WTC11 (cell line): ENCODE measurements at regions not wholly inside any gene's neighbourhood (a gene's known extent, or its start where the extent isn't known, plus 50 kb on each side); places are given as distances from the start of the nearest gene placed in this dataset.

Experiments
- CREB1 ChIP-seq: sonication (generic); formaldehyde crosslinking; IDR thresholded peaks from 2 replicates; pipeline ENCODE4 v1.8.0; 2023; ENCODE audit warnings: mild to moderate bottlenecking, missing genetic modification reagents
- CTCF ChIP-seq: fragments of 200-600 bp; IDR thresholded peaks from 2 replicates; pipeline ENCODE4 v1.8.0; 2022; ENCODE audit warnings: antibody characterized with exemption
- ELF4 ChIP-seq: sonication (generic); formaldehyde crosslinking; IDR thresholded peaks from 2 replicates; pipeline ENCODE4 v1.8.1; 2022; ENCODE audit warnings: low read depth, mild to moderate bottlenecking, moderate library complexity, missing genetic modification reagents
- EMX1 ChIP-seq: fragments of 250-450 bp; sonication (Bioruptor Pico); IDR thresholded peaks from 2 replicates; pipeline ENCODE4 v1.8.0; 2021; ENCODE audit warnings: mild to moderate bottlenecking
- GRHL2 ChIP-seq: fragments of 250-450 bp; sonication (Bioruptor Pico); IDR thresholded peaks from 2 replicates; pipeline ENCODE4 v1.8.0; 2022; ENCODE audit warnings: mild to moderate bottlenecking, moderate library complexity; ENCODE audit not compliant: insufficient replicate concordance, severe bottlenecking
- JUN ChIP-seq: sonication (generic); formaldehyde crosslinking; IDR thresholded peaks from 2 replicates; pipeline ENCODE4 v1.8.0; 2023; ENCODE audit warnings: mild to moderate bottlenecking, missing genetic modification reagents
- MLX ChIP-seq: sonication (generic); formaldehyde crosslinking; IDR thresholded peaks from 2 replicates; pipeline ENCODE4 v1.8.1; 2023; ENCODE audit warnings: mild to moderate bottlenecking, missing genetic modification reagents, moderate library complexity
- NR3C1 ChIP-seq: sonication (generic); formaldehyde crosslinking; conservative IDR thresholded peaks from 2 replicates; pipeline ENCODE4 v1.8.1; 2023; ENCODE audit warnings: low read depth, mild to moderate bottlenecking, missing genetic modification reagents
- TEAD4 ChIP-seq: sonication (generic); formaldehyde crosslinking; IDR thresholded peaks from 2 replicates; pipeline ENCODE4 v1.8.0; 2022; ENCODE audit warnings: mild to moderate bottlenecking, missing genetic modification reagents
- ZNF416 ChIP-seq: fragments of 250-450 bp; sonication (Bioruptor Pico); IDR thresholded peaks from 2 replicates; pipeline ENCODE4 v1.9.0; 2021; ENCODE audit warnings: mild to moderate bottlenecking, inconsistent platforms
- ZNF423 ChIP-seq: fragments of 250-450 bp; sonication (Bioruptor Pico); IDR thresholded peaks from 2 replicates; pipeline ENCODE4 v2.1.2; 2022; ENCODE audit warnings: mild to moderate bottlenecking, moderate library complexity
- TF ChIP-seq, protein P1 (sequence below): sonication (generic); formaldehyde crosslinking; IDR thresholded peaks from 2 replicates; pipeline ENCODE4 v1.8.1; 2023; ENCODE audit warnings: mild to moderate bottlenecking, moderate library complexity, missing genetic modification reagents
- TF ChIP-seq, protein P2 (sequence below): sonication (generic); formaldehyde crosslinking; IDR thresholded peaks from 2 replicates; pipeline ENCODE4 v1.8.1; 2023; ENCODE audit warnings: mild to moderate bottlenecking, missing genetic modification reagents, moderate library complexity
- TF ChIP-seq, protein P3 (sequence below): sonication (generic); formaldehyde crosslinking; IDR thresholded peaks from 2 replicates; pipeline ENCODE4 v1.8.1; 2022; ENCODE audit warnings: low read depth, missing genetic modification reagents, borderline replicate concordance

DNA sequence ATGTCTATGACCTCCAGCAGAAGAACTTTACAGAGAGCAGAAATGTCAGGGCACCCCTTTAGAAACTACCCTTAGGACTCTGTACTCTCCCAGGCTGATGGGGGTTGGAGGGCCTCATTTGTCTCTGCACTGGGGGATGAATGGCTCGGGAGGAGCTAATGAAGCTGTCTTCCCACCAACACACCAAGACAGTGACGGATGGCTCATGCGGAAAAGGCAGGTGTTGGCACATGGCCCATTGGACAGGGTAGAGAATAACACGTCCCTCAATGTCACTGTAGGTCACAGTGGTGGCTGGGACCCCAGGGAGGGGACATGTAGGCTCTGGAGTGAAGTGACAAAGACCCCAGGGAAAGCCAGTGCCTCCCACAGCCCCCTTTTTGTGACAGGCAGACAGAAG lies 64.0 kb upstream of the PCBD1 start:
- TF ChIP-seq CTCF: no peak
- TF ChIP-seq, protein P1, sequence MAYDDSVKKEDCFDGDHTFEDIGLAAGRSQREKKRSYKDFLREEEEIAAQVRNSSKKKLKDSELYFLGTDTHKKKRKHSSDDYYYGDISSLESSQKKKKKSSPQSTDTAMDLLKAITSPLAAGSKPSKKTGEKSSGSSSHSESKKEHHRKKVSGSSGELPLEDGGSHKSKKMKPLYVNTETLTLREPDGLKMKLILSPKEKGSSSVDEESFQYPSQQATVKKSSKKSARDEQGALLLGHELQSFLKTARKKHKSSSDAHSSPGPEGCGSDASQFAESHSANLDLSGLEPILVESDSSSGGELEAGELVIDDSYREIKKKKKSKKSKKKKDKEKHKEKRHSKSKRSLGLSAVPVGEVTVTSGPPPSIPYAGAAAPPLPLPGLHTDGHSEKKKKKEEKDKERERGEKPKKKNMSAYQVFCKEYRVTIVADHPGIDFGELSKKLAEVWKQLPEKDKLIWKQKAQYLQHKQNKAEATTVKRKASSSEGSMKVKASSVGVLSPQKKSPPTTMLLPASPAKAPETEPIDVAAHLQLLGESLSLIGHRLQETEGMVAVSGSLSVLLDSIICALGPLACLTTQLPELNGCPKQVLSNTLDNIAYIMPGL (CRISPR knock-in tag): no peak
- TF ChIP-seq ZNF416 (CRISPR knock-in tag): no peak
- no peak for TF ChIP-seq ZNF423
- TF ChIP-seq TEAD4 (CRISPR knock-in tag): no peak
- TF ChIP-seq NR3C1: no peak
- TF ChIP-seq EMX1: no peak
- no peak for TF ChIP-seq GRHL2 (CRISPR knock-in tag)
- TF ChIP-seq MLX (CRISPR knock-in tag): no peak
- TF ChIP-seq, protein P2, sequence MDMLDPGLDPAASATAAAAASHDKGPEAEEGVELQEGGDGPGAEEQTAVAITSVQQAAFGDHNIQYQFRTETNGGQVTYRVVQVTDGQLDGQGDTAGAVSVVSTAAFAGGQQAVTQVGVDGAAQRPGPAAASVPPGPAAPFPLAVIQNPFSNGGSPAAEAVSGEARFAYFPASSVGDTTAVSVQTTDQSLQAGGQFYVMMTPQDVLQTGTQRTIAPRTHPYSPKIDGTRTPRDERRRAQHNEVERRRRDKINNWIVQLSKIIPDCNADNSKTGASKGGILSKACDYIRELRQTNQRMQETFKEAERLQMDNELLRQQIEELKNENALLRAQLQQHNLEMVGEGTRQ (CRISPR knock-in tag): no peak
- TF ChIP-seq ELF4 (CRISPR knock-in tag): no peak
- TF ChIP-seq JUN: no peak
- TF ChIP-seq CREB1 (CRISPR knock-in tag): no peak
- TF ChIP-seq, protein P3, sequence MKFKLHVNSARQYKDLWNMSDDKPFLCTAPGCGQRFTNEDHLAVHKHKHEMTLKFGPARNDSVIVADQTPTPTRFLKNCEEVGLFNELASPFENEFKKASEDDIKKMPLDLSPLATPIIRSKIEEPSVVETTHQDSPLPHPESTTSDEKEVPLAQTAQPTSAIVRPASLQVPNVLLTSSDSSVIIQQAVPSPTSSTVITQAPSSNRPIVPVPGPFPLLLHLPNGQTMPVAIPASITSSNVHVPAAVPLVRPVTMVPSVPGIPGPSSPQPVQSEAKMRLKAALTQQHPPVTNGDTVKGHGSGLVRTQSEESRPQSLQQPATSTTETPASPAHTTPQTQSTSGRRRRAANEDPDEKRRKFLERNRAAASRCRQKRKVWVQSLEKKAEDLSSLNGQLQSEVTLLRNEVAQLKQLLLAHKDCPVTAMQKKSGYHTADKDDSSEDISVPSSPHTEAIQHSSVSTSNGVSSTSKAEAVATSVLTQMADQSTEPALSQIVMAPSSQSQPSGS (CRISPR knock-in tag): no peak
